ENCODE measurements at regions not wholly inside any gene's neighbourhood (a gene's known extent, or its start where the extent isn't known, plus 50 kb on each side); places are given as distances from the start of the nearest gene placed in this dataset.

DNA sequence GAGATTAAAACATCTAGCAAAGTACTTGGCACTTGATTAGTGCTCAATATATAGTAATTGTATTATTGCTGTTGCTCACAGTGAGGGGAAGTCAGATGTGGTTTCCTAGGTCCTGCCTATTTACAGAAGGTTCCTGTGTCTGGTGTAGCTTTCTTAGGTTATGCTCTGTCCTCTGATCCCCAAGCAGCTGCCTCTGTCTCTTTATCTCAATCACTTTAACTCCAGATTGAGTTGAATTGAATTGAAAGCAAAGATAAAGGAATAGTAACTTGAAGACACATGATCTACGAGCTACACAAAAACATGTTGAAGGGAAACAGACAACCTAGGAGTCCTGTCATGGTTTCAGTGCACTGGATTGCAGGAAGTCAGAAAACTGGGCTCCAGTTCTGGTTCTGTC, 113.9 kb upstream of the ADAMTSL1 start:
- no peak for DNase-seq

DNA sequence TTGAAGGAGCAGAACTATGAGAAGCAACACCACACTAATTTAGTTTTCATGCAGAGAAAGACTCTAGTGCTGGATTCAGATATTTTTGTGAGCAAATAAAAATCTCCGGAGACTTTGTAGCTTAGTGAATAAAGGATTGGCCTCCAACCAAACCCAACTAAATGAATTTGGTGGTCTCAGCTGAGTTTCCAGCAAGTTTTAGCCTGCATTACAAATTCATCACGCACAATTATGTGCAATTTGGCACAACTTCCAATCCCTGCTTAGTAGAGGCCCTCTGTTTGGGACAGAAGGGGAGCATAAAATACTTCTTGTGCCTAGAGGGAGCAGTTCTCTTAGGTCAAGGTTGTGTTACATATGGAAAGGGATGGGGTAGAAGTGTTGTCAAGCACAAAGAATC, 112.3 kb upstream of the ADAMTSL1 start:
- no peak for DNase-seq

GRCh38 chr9:18362166-18362565, 111.8 kb upstream of the ADAMTSL1 start:
- DNase-seq: no peak

DNA sequence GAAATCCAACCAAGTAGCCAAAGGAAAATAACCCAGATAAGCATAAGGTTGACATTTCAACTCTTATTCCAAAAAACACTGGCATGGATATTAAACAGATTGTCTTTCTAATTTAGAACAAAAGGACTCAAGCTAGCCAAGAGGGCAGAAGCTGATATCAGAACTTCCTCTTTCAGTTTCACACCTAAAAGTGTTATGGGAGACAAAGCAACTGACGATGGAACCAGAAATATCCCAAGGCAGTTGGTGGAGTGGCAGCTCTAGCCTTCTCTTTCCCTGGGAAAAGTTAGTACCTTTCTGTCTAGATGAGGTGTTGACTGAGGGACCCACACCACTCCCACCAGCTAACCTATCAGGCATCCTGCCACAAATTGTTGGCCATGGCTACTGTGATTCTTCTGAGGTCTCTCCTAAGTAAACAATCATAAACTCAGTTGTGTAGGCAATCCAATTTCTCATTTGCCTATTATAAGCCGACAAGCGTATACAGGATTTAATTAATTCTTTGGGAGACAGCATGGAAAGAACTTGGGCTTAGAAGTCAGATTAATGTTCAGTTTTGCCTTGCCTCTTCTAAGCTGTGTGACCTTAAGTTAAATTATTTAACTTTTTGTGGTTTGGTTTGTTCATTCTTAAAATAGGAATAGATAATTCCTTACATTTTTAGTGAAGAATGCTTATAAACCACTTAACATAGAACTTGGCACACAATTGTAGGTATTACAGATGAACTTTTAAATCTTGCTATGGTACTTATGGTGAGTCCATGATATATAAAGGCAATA, 110.9 kb upstream of the ADAMTSL1 start:
- DNase-seq: no peak

DNA sequence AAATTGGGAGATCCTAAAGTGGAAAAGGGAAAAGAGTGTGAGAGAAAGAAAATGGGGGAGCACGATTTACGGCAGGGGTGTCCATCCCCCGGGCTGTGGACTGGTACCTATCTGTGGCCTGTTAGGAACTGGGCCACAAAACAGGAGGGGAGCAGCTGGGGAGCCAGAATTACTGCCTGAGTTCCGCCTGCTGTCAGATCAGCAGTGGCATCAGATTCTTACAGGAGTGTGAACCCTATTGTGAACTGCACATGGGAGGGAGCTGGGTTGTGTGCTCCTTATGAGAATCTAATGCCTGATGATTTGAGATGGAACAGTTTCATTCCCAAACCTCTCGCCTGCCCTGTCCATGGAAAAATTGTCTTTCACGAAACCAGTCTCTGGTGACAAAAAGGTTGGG, 108.3 kb upstream of the ADAMTSL1 start:
- DNase-seq: no peak

DNA sequence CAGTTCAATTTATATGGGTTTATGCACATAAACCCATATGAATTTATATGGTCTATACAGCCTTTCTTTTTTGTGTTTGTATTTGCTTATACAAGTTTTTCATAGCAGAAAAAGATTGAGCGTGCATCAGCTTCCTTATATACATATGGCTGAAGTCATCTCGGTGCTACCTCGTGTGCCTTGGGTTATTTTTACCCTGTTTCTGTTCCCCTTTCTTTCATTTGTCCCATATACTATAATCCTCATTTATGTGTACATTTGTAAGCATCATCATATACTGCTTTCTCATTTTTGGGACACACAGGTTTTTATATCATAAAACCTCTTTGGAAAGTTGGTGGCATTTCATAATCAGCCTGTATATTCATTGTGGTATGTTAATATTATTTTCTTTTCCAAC, 107.8 kb upstream of the ADAMTSL1 start:
- no peak for DNase-seq

GRCh38 chr9:18368206-18368605, 105.7 kb upstream of the ADAMTSL1 start:
- no peak for DNase-seq

- no peak for DNase-seq
Observed at GRCh38 chr9:18371141-18371540, 102.8 kb upstream of the ADAMTSL1 start.

GRCh38 chr9:18371621-18372020, 102.3 kb upstream of the ADAMTSL1 start:
- no peak for DNase-seq

- no peak for DNase-seq
Observed at GRCh38 chr9:18379073-18379811, 94.7 kb upstream of the ADAMTSL1 start.

GRCh38 chr9:18382243-18382642, 91.7 kb upstream of the ADAMTSL1 start:
- DNase-seq: no peak

DNA sequence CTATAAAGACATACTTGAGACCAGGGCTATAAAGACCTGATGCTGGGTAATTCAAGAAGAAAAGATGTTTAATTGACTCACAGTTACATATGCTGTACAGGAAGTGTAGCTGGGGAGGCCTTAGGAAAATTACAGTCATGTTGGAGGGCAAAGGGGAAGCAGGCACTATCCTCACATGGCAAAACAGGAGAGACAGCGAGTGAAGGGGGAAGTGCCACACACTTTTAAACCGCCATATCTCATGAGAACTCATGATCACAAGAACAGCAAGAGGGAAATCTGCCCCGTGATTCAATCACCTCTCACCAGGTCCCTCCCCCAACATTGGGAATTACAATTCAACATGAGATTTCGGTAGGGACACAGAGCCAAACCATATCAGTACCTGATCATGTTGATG, 89.9 kb upstream of the ADAMTSL1 start:
- no peak for DNase-seq

- DNase-seq: no peak
Observed at GRCh38 chr9:18385696-18386490, 88.1 kb upstream of the ADAMTSL1 start.

DNA sequence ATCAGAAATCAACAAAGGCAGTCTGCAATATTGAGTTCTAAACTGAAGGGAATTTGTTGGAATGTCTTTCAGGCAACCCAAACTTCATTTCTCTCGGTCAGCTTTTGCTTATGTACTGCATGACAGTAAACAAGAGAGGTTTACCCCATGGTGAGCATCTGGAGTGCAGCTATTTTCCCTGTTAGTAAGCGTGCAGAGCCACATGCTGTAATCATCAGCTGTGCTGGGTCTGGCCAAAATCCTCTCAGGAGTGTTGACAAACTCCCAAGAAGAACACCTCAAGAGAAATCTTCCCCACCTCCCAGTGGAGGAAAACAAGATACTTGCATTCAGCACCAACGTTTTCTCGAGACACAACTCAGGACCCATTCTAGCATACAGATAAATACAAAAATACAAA, 83.6 kb upstream of the ADAMTSL1 start:
- no peak for DNase-seq

- DNase-seq: peak; percentile 24
Observed at GRCh38 chr9:18393340-18394130, 80.4 kb upstream of the ADAMTSL1 start.

- no peak for DNase-seq
Observed at GRCh38 chr9:18394847-18395351, 79.1 kb upstream of the ADAMTSL1 start.

GRCh38 chr9:18396102-18396728, 77.7 kb upstream of the ADAMTSL1 start:
- DNase-seq: peak; percentile 21

- DNase-seq: no peak
Observed at GRCh38 chr9:18397076-18397475, 76.9 kb upstream of the ADAMTSL1 start.

DNA sequence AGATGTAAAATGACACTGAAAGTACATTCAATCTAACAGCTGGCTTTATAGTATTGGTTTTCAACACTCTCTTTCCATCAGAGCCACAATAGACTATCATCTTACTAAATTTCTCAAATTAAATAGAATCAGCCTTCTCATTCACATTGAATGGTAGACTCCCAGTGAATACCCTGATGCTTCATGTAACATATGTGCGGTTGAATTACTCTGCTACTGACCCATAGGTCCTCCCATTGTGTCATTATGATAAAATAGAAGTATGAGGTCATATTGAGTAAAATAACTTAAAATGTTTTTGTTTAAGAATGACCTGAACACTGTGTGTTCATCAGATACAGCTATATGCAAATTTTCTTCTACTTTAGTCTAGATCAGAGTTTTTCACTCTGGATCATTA, 75.9 kb upstream of the ADAMTSL1 start:
- DNase-seq: no peak

- DNase-seq: no peak
Observed at GRCh38 chr9:18404434-18405029, 69.4 kb upstream of the ADAMTSL1 start.

GRCh38 chr9:18405240-18405639, 68.7 kb upstream of the ADAMTSL1 start:
- DNase-seq: no peak

GRCh38 chr9:18410983-18411382, 63.0 kb upstream of the ADAMTSL1 start:
- no peak for DNase-seq
